A673 (cell line): ENCODE measurements at regions not wholly inside any gene's neighbourhood (a gene's known extent, or its start where the extent isn't known, plus 50 kb on each side); places are given as distances from the start of the nearest gene placed in this dataset.

ENCODE experiments used
- EZH2 ChIP-seq: fragments of 200-600 bp; sonication (generic); IDR thresholded peaks from 2 replicates; pipeline ENCODE4 v1.6.1; 2017; ENCODE audit warnings: borderline replicate concordance, low read depth, mild to moderate bottlenecking, mixed read lengths, antibody characterized with exemption, low read length; ENCODE audit not compliant: poor library complexity, severe bottlenecking
- TF ChIP-seq, protein P1 (sequence below): fragments of 300-800, 200-600 bp; sonication (generic); conservative IDR thresholded peaks from 2 replicates; pipeline ENCODE4 v1.5.1; 2017; ENCODE audit warnings: low read depth, mild to moderate bottlenecking, antibody characterized with exemption, low read length, moderate library complexity, mixed read lengths

DNA sequence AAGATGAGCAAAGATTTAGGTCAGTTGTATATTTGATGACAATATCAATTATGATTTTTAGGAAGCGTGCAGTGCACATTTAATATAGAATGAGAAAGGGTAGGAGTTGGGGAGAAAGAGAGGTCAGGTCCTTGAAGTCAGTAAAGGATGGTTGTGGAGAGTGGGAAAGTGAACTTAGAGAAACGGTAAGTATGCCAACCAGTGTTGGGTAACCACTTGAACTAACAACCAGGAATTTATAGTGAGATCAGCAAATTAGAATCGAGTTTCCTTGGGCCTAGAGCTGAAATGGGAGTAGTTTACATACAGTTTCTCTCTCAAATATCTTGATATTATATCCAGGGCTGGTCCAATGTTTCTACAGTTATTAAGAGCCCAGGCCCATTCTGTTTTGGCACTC lies 188.5 kb upstream of the RBMS3 start:
- TF ChIP-seq, protein P1, sequence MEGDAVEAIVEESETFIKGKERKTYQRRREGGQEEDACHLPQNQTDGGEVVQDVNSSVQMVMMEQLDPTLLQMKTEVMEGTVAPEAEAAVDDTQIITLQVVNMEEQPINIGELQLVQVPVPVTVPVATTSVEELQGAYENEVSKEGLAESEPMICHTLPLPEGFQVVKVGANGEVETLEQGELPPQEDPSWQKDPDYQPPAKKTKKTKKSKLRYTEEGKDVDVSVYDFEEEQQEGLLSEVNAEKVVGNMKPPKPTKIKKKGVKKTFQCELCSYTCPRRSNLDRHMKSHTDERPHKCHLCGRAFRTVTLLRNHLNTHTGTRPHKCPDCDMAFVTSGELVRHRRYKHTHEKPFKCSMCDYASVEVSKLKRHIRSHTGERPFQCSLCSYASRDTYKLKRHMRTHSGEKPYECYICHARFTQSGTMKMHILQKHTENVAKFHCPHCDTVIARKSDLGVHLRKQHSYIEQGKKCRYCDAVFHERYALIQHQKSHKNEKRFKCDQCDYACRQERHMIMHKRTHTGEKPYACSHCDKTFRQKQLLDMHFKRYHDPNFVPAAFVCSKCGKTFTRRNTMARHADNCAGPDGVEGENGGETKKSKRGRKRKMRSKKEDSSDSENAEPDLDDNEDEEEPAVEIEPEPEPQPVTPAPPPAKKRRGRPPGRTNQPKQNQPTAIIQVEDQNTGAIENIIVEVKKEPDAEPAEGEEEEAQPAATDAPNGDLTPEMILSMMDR = no peak
- no peak for TF ChIP-seq EZH2
